Loucy (cell line): ENCODE measurements at regions not wholly inside any gene's neighbourhood (a gene's known extent, or its start where the extent isn't known, plus 50 kb on each side); places are given as distances from the start of the nearest gene placed in this dataset.

Source experiments
- H2AFZ ChIP-seq: fragments of 200-600 bp; sonication (generic); 2 replicates; pipeline ENCODE4 v1.6.0; 2016; ENCODE audit warnings: antibody characterized with exemption, mild to moderate bottlenecking, low read length, moderate library complexity
- H3F3A ChIP-seq: fragments of 200-600 bp; 2 replicates; pipeline ENCODE4 v1.6.0; 2016; ENCODE audit warnings: antibody characterized with exemption, low read depth, mild to moderate bottlenecking
- H3K27me3 ChIP-seq: fragments of 200-600 bp; sonication (generic); 2 replicates; pipeline ENCODE4 v1.6.1; 2014; ENCODE audit warnings: low read length, mild to moderate bottlenecking; ENCODE audit not compliant: insufficient read depth, poor library complexity, severe bottlenecking
- H3K36me3 ChIP-seq: fragments of 200-600 bp; sonication (generic); 2 replicates; pipeline ENCODE4 v1.6.1; 2016; ENCODE audit warnings: low read length; ENCODE audit not compliant: insufficient read depth
- H3K4me1 ChIP-seq: fragments of 200-600 bp; sonication (generic); 2 replicates; pipeline ENCODE4 v1.5.1; 2014; ENCODE audit warnings: low read length, mild to moderate bottlenecking; ENCODE audit not compliant: insufficient read depth, poor library complexity, severe bottlenecking
- H3K4me2 ChIP-seq: fragments of 200-600 bp; sonication (generic); 2 replicates; pipeline ENCODE4 v1.6.0; 2014; ENCODE audit warnings: antibody characterized with exemption, low read length, low read depth, mild to moderate bottlenecking; ENCODE audit not compliant: poor library complexity, severe bottlenecking
- H3K4me3 ChIP-seq: fragments of 200-600 bp; sonication (generic); 2 replicates; pipeline ENCODE4 v1.5.1; 2014; ENCODE audit warnings: low read length, mild to moderate bottlenecking, mixed read lengths; ENCODE audit not compliant: poor library complexity, severe bottlenecking
- H3K79me2 ChIP-seq: fragments of 200-600 bp; sonication (generic); 2 replicates; pipeline ENCODE4 v1.6.1; 2014; ENCODE audit warnings: low read length; ENCODE audit not compliant: insufficient read depth
- H3K9ac ChIP-seq: fragments of 200-600 bp; sonication (generic); 2 replicates; pipeline ENCODE4 v1.6.0; 2014; ENCODE audit warnings: mild to moderate bottlenecking, low read depth, low read length, moderate library complexity; ENCODE audit not compliant: poor library complexity, severe bottlenecking
- H3K9me2 ChIP-seq: fragments of 200-600 bp; sonication (generic); replicated peaks from 2 replicates; pipeline ENCODE4 v1.6.1; 2016; ENCODE audit warnings: low read depth, low read length, mixed read lengths
- H3K9me3 ChIP-seq: fragments of 200-600 bp; sonication (generic); 2 replicates; pipeline ENCODE4 v1.6.1; 2014; ENCODE audit warnings: mild to moderate bottlenecking, antibody characterized with exemption, low read length, low read depth; ENCODE audit not compliant: insufficient read depth
- H4K20me1 ChIP-seq: fragments of 200-600 bp; sonication (generic); 2 replicates; pipeline ENCODE4 v1.6.0; 2014; ENCODE audit warnings: antibody characterized with exemption, low read length, mild to moderate bottlenecking; ENCODE audit not compliant: insufficient read depth, poor library complexity, severe bottlenecking
- EZH2phosphoT487 ChIP-seq: fragments of 200-600 bp; IDR thresholded peaks from 2 replicates; pipeline ENCODE4 v1.6.1; 2018; ENCODE audit warnings: antibody characterized with exemption, mild to moderate bottlenecking, moderate library complexity, borderline replicate concordance
- TF ChIP-seq, protein P1 (sequence below): fragments of 200-600 bp; sonication (generic); conservative IDR thresholded peaks from 2 replicates; pipeline ENCODE4 v1.5.1; 2014; ENCODE audit warnings: mild to moderate bottlenecking, antibody characterized with exemption, low read length

DNA sequence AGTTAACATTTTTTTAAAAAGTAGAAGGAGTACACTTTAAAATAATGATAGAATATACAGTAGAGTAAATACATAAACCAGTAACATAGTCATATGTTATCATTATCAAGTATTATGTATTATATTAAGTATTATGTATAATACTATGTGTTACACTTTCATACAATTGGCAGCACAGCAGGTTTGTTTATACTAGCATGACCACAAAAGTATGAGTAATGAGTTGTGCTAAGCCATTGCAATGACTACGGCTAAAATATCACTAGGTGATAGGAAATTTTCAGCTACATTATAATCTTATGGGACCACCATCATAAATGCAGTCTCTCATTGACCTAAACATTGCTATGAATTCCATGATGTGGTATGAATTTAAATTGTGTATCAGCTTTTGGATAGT is 506.0 kb downstream of the HTR1A start:
- no peaks in the 10 kb centered on the region for H3F3A ChIP-seq
- H3K4me3 ChIP-seq, result no peak overlapping the region
- no peaks in the 10 kb centered on the region for H3K36me3 ChIP-seq
- TF ChIP-seq EZH2phosphoT487, result no peak
- TF ChIP-seq, protein P1, sequence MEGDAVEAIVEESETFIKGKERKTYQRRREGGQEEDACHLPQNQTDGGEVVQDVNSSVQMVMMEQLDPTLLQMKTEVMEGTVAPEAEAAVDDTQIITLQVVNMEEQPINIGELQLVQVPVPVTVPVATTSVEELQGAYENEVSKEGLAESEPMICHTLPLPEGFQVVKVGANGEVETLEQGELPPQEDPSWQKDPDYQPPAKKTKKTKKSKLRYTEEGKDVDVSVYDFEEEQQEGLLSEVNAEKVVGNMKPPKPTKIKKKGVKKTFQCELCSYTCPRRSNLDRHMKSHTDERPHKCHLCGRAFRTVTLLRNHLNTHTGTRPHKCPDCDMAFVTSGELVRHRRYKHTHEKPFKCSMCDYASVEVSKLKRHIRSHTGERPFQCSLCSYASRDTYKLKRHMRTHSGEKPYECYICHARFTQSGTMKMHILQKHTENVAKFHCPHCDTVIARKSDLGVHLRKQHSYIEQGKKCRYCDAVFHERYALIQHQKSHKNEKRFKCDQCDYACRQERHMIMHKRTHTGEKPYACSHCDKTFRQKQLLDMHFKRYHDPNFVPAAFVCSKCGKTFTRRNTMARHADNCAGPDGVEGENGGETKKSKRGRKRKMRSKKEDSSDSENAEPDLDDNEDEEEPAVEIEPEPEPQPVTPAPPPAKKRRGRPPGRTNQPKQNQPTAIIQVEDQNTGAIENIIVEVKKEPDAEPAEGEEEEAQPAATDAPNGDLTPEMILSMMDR, result no peak
- H2AFZ ChIP-seq, result no peak overlapping the region
- no peaks in the 10 kb centered on the region for H3K79me2 ChIP-seq
- no peaks in the 10 kb centered on the region for H3K9me3 ChIP-seq
- H3K27me3 ChIP-seq, result no peaks in the 10 kb centered on the region
- H3K4me1 ChIP-seq, result no peaks in the 10 kb centered on the region
- no peak overlapping the region for H3K4me2 ChIP-seq
- H4K20me1 ChIP-seq, result no peaks in the 10 kb centered on the region
- H3K9me2 ChIP-seq, result no peaks in the 10 kb centered on the region
- no peak overlapping the region for H3K9ac ChIP-seq

- no peak overlapping the region for H3K9ac ChIP-seq
- H3K27me3 ChIP-seq, result no peaks in the 10 kb centered on the region
- no peaks in the 10 kb centered on the region for H3K79me2 ChIP-seq
- H3K9me2 ChIP-seq, result no peaks in the 10 kb centered on the region
- H3K4me3 ChIP-seq, result no peak overlapping the region
- H3K36me3 ChIP-seq, result no peaks in the 10 kb centered on the region
- H4K20me1 ChIP-seq, result no peaks in the 10 kb centered on the region
- H3F3A ChIP-seq, result no peaks in the 10 kb centered on the region
- no peak overlapping the region for H2AFZ ChIP-seq
- no peaks in the 10 kb centered on the region for H3K9me3 ChIP-seq
- H3K4me2 ChIP-seq, result no peak overlapping the region
- H3K4me1 ChIP-seq, result no peaks in the 10 kb centered on the region
- TF ChIP-seq EZH2phosphoT487, result no peak
- TF ChIP-seq, protein P1, result no peak
These were observed 511.1 kb downstream of the HTR1A start for GRCh38 chr5:63451188-63451587.

DNA sequence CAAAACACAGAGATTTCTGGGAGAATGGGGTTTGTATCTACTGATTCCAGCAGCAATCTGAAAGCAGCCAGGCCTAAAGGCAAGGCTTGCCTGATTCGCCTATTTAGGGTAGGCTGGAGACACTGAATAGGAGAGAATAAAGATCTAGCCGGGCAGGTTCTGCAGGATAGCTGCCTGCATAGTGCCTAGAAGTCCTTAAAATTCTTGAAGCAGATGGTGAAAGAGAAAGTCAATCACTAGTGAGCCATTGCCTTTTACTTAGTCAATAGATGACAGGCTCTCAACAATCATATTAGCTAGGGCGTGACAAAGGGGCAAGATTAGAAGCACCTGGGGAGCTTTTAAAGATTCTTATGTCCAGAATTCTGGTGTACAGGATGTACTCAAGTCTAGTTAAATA is 522.7 kb downstream of the HTR1A start:
- Histone ChIP-seq H3F3A (no peaks in the 10 kb centered on the region), H3K4me2 (no peak overlapping the region)
- TF ChIP-seq, protein P1, result no peak
- no peak for TF ChIP-seq EZH2phosphoT487

More for the DNA sequence above, 522.7 kb downstream of the HTR1A start:
- Histone ChIP-seq H2AFZ (no peak overlapping the region), H3K4me1 (no peaks in the 10 kb centered on the region), H3K4me3 (no peak overlapping the region), H3K9ac (no peak overlapping the region), H3K79me2 (no peaks in the 10 kb centered on the region), H3K36me3 (no peaks in the 10 kb centered on the region), H4K20me1 (no peaks in the 10 kb centered on the region), H3K9me3 (no peaks in the 10 kb centered on the region), H3K27me3 (no peaks in the 10 kb centered on the region), H3K9me2 (no peaks in the 10 kb centered on the region)
